GM12873 (cell line): ENCODE measurements at regions not wholly inside any gene's neighbourhood (a gene's known extent, or its start where the extent isn't known, plus 50 kb on each side); places are given as distances from the start of the nearest gene placed in this dataset.

ENCODE experiments used
- CTCF ChIP-seq: IDR thresholded peaks from 2 replicates; pipeline ENCODE4 v1.5.1; 2012; ENCODE audit warnings: low read depth, mild to moderate bottlenecking, moderate library complexity, low read length, control low read depth; ENCODE audit not compliant: insufficient read depth; ENCODE audit errors: missing control alignments

- no peak for TF ChIP-seq CTCF
These were observed 79.6 kb downstream of the SKA1 start for GRCh38 chr18:50454387-50454988.

DNA sequence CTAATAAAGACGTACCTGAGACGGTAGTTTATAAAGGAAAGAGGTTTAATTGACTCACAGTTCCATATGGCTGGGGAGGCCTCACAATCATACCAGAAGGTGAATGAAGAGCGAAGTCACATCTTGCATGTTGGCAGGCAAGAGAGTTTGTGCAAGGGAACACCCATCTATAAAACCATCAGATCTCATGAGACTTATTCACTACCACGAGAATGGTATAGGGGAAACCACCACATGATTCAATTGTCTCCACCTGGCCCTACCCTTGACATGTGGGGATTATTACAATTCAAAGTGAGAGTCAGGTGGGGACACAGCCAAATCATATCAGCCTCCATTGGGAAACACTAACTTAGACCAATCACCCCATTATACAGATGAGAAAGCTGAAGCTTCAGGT lies 81.4 kb downstream of the SKA1 start:
- TF ChIP-seq CTCF: no peak

GRCh38 chr18:50457639-50458038 lies 82.8 kb downstream of the SKA1 start:
- TF ChIP-seq CTCF: no peak

- no peak for TF ChIP-seq CTCF
These were observed 83.5 kb downstream of the SKA1 start for GRCh38 chr18:50458366-50458765.

DNA sequence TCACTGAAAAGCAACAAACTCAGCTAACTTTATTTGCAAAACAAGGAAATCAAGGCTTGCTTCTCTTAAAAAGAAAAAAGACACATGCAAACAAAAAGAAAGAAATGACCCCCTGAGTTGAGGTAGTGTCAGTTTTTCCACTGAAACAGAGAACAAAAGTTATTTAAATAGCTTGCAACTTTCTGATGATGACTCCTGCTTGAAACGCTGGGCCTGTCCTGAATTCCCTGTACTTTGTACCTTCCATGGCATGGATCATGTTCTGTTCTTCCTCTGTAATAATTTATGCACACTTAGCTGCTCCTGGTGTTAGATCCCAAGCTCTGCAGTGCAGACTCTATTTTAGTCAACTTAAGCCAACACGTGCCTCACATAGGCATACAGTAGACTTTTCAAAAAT lies 84.0 kb downstream of the SKA1 start:
- TF ChIP-seq CTCF: no peak

DNA sequence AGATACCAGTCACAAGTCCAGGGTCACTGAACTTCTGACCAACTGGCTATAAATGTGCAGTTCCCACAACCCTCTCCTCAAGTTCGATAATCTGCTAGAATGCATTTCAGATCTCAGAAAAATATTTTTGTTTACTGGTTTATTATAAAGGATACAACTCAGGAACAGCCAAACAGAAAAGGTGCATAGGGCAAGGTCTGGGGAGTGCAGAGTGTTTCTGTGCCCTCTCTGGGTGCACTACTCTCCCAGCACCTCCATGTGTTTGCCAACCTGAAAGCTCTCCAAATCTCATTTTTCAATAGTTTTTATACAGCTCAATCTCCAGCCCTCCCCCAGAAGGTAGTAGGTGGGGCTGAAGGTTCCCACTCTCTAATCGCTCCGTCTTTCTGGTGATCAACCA lies 85.2 kb downstream of the SKA1 start:
- TF ChIP-seq CTCF: no peak

DNA sequence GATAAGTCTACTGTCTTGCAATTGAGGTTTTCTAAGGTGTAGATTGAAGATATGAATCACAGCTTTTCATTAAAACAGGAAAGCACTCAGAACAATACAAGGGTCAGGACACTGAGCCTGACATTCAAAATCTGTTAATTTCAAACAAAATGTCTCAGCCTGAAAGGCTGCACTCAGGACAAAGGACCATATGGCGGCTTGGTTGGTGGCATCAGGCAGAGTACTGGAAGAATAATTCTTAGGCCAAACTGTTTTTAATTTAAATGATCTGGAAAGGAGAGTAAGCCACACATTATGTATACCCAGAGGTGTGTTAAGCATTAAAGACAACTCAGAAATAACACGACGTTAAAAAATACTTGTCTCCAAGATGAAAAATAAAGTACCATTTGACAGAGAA lies 85.9 kb downstream of the SKA1 start:
- TF ChIP-seq CTCF: no peak
